GM19467 (cell line): ENCODE measurements at regions not wholly inside any gene's neighbourhood (a gene's known extent, or its start where the extent isn't known, plus 50 kb on each side); places are given as distances from the start of the nearest gene placed in this dataset.

Source experiments
- ATAC-seq: cut with Tn5 transposase; IDR thresholded peaks from one replicate; pipeline ENCODE4 v1.9.1; 2021; ENCODE audit warnings: mild to moderate bottlenecking, moderate library complexity; ENCODE audit not compliant: unreplicated experiment

DNA sequence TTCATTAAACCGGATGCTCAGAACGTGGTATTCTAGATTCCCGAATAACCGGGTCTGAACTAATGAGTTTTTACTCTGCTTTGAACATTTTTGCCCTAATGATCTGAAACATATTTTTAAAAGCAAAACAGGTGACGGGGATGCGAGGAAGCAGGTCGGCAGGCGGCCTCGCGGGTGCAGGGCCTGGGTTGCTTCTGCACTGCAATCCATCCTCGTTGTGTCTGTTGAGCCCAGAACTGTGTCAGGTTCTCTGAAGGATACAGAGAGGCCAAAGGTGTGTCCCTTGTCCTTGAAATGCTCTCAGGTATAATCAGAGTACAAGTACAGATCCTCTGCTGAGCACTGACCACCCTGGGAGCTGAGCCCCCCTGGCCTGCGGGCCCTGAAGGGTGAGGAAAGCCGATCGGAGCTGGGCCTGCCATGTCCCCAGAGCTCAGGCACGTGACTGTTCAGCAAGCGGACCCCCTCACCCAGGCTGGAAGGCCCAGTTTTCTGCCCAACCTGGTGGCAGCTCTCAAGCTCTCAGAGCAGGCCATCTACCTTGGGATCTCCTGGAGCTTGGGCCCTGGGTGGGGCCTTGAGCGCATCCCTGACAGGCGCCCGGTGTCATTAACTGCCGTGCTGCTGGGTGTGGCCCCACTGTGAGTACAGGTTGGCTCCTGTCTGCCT, 151.8 kb downstream of the OLFM1 start:
- no peak for ATAC-seq

DNA sequence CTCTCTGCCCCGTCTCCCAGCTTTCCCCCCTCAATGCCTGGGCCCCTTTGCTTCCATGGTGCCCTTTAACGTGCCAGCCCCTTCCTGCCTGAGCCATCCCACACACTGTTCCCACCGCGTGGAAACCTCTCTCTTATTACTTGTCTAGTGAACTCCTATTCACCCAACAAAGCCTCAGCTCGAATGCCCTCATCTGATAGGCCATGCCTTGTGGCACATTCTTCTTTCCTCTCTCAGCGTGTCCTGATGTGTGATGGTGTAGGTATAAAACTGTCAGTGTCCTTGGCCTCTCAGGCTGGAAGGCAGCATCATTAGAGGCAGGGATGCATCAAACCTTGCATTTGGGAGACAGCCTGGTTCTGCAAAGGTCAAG, 152.3 kb downstream of the OLFM1 start:
- ATAC-seq = no peak

DNA sequence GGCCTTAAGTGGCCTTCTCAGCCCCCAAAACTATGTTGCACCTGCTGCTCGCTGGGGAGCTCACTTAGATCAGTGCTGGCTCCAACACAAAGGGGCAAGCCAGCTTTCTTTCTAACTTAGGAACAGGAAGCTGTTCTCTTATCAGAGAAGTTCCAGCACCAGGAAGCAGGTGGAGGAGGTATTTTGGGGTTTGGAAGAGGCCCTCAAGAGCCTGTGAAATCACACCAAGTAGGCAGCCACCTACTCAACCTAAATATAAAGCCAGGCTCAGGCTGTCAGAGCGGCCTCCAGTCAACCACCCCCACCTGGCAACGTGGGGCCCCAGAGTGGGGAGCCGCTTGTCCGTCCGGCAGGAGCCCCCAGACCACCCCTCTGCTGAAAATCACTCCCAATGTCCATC, 152.8 kb downstream of the OLFM1 start:
- ATAC-seq = no peak

DNA sequence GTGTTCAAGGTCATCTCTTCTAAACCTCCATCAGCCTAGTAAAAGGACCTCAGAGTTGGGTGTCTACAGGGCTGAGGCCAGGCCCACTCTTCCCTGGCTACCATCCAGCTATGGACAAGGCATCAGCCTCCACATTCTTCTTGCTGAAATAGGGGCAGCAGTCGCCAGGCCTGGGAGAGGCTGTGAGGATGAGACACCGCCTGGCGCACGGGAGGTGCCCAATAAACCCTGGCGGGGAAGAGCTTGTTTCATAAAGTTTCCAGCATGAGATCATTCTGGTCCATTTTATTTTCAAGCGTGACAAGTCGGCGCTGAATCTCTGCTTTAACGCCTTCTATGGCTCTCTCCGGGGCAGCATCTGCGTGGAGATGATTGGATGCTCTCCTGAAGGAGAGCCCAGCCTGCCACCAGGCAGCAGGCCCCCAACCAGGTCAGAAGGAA, 153.4 kb downstream of the OLFM1 start:
- ATAC-seq = no peak

DNA sequence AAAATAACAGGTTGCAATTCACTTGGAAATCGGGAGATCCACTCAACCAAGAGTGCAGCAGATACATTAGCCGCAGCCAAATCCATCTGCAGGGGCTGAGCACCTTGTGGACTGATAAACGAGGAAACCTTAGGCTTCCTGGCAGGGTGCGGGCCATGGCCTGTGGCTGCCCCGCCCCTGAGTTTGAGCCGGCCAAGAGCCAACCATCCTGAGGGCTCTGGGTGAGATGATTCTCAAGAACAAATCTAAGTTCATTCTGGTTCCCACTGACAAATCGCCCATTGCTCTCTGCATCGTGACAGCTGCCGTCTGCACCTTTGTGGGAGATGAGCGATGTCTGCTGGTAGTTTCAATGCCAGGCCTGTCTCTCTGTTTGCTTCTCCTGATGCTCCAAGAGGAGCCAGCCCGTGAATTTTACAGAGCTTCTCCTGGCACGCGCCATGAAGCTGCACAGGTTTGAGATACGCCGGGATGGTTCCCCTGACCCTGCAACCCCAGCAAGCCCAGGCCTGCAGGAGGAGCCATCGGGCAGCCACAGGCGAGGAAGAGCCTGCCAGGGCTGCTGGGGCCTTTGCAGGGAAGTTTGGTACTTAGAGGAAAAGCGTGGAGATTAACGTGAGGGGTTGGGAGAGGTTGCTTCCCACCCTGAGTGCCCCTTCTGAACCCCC, 154.0 kb downstream of the OLFM1 start:
- ATAC-seq = no peak

DNA sequence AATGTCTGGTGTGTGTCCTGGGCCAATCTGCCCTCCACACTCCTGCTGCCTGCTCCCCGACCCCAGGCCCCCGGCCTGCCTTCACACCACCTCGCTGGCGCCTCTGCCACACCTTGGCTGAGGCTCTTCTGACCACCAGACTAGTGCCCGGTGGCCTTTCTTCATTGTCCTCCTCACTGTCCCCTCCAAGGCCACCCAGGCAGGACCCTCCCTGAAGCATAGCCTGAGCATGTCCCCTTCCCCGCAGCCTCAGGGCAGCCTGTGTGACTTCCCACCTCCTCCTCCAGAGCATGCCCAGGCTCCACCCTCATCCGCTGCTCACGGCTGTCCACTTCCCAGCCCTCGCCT, 154.6 kb downstream of the OLFM1 start:
- no peak for ATAC-seq

DNA sequence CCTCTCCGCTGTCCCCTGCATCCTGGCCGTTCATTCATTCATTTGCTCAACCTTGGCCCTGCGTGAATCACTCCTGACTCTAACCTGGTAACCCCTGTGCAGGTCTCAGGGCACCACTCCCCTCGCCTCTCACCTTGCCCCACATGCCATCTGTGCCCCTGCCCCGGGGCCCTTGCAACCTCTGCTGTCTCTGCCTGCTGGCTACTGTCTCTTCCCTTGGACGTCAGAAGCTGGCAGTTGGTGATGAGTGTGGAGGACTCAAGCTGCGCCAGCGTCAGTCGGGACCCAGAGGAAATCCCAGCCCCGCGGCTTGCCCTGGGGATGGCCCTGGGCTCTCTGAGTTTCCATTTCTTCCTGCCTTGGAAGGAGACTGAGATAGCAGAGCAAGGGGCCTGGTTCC, 154.9 kb downstream of the OLFM1 start:
- no peak for ATAC-seq

DNA sequence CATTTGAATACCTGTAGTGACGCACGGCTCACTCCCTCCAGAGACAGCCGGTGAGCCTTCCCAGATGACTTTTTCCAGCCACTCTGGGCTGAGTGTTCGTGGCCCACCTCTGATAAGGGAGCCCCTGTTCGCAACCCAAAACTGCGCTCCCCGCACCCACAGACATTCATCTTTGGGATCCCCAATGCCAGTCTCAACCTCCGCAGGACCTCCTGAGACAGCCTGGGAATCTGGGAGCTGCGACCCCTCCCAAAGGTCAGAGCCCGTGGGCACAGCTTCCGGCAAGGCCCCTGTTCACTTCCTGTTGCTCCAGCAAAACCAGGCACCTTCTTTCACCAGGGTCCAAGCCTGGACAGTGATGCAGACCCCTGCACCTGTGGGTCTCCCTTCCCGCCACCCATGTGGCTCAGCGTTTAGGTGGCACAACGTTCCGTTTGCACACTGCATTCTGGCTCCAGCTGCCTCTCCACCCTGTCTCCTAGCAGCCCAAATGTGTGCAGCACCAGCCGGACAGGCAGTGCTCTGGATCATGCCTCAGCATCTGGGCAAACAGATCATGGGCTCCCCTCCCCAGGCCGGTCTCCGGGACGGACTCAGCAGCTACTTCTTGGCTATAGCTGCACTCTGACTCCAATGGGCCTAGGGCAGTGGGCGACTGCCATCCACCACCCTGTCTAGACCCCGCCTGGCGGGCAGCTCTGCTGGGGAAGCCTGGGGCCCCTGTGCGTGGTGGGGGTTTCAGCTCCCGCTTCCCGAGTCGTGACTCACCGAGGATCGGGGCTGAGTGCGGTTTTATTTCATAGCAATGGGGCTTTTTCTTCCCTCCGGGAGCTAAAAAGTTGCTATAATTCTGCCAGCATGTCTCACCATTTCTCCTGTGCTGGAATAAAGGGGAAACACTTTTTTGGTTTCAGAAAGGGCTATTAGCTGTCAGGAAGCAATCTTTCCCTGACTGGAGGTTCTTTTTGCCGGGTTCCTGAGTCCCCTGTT, 156.0 kb downstream of the OLFM1 start:
- ATAC-seq = no peak

DNA sequence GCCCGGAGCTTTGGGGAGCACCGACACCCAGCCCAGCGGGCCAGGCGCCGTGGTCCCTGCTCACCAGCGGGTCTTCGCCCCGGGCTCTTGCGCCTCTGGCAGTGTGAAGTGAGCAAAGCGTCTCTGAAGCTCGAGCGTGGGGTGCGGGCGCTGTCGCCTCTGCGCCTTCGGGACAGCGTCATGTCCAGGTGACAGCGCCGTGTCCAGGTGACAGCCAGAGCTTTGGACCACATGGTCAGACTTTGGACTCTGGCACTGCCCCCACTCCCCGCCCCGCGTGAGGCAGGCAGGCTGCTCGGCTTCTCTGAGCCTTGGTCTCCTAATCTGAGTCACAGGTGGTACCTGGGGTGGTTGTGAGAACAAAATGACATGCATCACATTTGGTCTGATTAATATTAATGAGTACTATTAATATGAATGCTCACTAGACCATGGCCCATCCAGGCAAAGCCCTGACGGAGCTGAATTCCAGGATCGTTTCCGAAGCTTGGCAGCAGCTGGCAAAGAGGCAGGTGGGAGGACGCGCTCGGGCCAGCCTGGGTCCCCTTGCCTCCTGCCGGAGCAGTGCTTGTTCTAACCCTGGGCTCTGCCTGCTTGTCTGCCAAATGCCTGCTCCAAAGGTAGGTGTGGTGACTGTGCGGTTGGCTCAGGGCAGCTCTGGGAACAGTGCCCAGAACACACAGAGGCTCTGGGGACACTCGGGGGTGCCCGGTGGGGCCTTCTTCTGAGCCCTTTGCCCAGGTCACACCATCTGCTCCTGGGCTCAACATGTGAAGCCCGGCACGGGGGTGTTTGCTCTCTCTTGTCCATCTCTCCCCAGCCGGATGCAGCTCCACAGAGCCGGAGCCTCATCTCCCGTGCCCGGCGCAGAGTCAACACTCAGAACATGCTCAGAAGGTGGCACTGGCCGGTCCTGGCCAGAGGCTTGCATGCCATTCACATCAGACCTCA, 157.1 kb downstream of the OLFM1 start:
- ATAC-seq = no peak

DNA sequence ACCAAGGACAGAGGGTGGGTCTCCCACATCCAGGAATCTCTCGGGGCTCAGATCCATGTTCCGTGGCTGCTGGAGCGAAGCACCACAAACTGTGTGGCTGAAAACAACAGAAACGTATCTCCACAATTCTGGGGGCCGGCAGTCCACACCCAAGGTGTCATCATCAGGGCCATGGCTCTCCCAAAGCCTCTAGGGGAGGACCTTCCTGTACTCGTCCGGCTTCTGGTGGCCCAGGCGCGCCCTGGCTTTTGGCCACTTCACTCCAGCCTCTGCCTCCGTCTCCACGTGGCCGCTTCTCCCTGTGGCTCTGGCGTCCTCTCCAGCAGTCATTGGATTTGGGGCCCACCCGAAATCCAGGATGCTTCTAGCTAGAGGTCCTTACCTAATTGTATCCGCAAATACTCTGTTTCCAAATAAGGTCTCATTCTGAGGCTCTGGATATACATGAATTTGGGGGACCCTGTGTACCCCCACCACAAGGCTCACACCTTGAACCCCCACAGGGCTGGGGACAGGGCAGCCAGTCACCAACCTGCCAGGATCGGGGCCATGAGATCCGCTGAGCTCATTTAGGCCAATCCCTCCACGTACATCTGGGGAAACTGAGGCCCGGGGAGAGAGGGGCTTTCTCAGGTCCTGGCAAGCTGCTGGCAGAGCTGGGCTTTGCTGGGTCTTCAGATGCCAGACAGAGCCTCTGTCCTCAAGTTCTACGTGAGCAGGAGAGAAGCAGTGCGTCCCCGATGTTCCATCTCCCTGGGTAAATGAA, 158.2 kb downstream of the OLFM1 start:
- no peak for ATAC-seq

DNA sequence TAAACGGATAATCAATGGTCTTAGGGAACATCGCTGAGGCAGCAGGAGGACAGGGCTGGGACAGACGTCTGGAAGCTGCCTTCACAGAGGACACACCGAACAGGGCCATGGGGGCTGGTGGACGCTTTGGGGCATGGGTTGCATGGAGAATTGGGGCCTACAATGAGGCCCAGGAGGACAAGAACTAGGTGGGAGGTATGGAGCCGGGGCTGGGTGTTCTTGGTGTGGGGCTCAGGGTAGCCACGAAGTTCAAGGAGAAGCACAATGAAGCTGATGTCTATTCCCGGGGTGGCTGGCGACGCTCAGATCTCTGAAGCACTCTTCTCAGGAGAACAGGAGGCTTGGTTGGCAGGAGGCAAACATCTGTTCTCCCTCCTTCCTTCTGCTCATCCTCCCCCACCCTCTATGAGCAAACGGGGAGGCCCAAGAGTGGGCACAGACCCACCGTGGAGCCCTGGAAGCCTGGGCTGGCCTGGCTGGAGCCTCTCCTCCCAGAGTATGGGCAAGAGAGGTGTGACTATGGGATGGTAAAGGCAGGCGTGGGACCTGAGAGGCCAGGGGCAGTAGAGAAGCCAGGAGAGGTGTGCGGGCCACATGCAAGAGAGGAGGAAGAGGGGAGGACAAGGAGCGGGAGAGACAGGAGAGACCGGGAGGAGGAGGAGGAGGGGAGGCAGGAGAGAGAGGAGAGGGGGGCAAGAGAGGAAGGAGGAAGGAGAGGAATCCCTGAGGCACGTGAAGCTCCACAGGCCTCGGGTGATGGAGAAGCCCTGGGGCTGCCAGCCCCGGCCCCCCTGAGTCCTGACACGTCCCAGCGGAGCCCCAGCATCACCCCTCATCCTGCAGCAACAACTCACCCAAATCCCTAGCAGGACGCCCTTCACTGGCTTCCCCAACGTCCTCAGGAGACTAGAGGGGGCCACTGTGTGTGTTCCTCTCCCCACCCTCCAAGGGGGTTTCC, 159.1 kb downstream of the OLFM1 start:
- no peak for ATAC-seq

DNA sequence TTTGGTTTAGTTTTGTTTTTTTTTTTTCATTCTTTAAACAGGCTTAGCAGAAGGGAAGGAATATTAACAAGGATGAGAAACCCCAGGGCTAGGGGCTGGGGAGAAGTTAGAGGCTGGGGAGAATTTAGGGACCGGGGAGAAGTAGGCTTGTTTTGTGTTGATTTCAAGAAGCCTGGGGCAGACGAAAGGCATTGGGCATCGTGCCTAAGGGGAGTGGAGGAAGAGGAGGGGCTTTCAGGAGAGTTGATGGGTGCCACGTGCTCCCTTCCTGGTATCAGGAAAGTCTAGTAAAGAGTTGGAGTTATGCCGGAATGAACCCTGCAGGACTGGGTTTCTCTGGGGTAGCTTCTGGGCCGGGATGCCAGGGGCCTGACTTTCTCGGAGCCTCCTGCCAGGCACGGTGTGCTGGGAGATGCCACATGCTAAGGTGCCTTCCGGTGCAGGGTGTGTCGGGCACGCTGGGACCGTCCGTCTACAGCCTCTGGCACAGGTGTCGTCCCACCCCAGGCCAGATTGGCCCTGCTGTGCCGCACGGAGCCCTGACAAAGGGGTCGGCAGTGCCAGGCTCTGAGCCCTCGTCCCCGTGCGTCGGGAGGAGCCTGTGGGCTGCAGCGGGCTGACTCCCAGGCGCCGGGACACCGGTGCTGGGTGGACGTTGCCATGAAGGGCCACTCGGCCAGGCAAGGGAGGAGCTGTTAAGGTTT, 159.9 kb downstream of the OLFM1 start:
- no peak for ATAC-seq

DNA sequence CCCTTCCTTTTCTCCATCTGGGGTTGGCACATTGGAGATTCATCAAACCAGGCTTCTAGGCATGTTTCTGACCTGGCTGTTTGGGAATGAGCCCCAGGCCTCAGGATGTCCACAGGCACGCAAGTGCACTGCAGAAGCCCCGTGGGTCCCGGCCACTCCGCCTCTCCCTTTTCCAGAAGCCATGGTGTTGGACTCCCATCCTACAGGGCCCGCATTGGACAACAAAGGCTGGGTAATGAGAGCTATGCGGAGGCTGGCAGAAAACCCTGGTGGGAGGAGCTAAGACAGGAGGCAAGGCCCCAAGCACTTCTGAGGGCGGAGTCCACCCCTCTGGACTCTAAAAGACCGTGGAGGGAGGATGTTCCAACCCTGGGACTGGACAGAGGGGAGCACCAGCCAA, 160.6 kb downstream of the OLFM1 start:
- ATAC-seq = no peak

DNA sequence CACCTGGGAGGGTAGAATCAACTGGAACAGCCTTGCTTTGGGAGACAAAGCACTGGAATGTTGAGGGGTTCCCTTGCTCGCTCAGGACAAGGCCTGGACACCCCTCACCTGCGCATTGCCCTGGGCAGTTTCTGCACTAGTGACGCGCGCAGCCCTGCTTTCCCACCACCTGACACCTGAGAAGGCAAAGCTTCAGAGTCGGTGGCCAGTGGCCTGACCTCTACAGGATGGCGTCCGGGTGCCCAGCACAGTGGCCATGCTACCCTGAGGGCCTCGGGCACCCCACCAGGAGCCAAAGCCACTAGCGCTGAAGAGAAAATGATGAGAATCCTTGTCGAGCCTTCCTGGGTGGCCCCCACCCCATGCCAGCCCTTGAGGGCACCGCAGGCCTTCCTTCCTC, 161.3 kb downstream of the OLFM1 start:
- no peak for ATAC-seq

DNA sequence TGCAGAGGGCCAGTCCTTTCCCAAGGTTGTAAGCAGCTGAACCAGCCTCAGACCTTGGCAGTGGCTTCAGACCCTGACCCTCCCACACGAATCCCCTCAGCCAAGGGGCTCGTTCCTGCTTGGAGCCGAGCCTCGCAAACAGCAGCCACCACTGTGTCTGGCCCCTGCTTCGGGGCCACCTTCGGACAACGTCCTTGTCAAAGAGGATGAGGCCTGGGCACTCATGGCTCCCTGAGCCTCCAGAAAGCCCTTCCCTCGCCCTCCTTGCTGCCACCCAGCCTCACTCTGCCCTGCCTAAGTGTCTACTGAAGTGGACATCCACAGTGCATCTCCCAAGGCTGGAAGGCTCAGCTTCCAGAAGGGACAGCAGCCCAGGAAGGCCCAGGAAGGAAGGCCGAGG, 161.7 kb downstream of the OLFM1 start:
- ATAC-seq = no peak

DNA sequence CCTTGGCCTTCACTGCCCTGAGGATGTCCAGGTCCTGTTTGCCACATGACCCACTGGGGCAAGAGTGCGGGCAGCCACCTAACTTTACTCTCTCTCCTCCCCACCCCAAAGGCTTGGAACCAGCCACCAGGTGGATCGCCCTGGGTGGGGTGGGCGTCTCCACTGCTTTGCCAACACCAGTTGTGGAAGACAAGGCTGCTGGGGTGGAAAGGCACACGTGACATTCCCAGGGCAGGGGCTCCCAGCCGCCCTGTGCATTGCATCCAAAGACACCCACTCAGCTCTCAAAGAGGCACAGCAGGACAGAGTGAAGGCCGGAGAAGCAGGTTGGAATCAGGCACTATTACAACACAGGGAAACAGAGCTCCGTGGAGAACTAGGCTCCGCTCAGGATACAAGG, 162.2 kb downstream of the OLFM1 start:
- no peak for ATAC-seq

DNA sequence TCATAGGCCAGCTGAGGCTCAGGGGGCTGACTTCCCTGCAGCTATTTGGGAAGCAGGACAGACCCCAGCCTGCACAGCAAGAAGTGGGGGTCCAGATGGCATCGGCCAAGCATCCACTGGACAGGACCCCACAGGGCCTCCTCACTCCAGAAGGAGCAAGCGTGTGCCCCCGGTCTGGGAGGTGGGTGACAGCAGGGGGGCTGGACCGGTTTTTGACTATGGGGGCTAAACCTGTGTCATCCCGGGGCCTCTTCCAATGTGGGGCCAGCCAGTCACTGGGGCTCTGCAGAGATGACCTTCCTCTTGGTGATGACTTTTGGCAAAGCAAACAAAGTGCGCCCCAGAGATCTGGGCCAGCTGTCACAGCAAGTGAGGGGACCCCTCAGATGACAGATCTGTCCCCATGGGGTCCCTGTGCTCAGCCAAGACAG, 163.9 kb downstream of the OLFM1 start:
- no peak for ATAC-seq
